HL-60/S4 (cell line): ENCODE measurements at regions not wholly inside any gene's neighbourhood (a gene's known extent, or its start where the extent isn't known, plus 50 kb on each side); places are given as distances from the start of the nearest gene placed in this dataset.

Source experiments
- in situ Hi-C: fragments of 300-500 bp; cut with MboI; formaldehyde crosslinking; loops from 2 replicates; pipeline ENCODE4 v1.14.3; 2022; ENCODE audit warnings: low sequenced_read_pairs

DNA sequence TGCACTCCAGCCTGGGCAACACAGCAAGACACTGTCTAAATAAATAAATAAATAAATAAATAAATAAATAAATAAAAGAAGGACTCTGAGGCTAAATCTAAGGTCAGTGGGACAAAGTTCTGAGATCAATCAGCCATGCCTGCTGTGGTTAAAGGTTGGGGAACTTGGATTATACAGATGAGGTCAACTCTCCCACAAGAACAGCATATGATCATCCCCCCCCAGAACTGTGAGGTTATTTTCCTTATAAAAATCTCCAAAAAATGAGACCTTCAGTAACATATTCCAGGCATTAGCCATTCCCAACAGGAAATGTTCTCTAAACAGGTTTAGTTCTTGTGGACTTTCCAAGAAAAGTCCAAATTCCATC is 90.3 kb downstream of the C16orf95 start:
- in situ Hi-C loops, result no loop called here

DNA sequence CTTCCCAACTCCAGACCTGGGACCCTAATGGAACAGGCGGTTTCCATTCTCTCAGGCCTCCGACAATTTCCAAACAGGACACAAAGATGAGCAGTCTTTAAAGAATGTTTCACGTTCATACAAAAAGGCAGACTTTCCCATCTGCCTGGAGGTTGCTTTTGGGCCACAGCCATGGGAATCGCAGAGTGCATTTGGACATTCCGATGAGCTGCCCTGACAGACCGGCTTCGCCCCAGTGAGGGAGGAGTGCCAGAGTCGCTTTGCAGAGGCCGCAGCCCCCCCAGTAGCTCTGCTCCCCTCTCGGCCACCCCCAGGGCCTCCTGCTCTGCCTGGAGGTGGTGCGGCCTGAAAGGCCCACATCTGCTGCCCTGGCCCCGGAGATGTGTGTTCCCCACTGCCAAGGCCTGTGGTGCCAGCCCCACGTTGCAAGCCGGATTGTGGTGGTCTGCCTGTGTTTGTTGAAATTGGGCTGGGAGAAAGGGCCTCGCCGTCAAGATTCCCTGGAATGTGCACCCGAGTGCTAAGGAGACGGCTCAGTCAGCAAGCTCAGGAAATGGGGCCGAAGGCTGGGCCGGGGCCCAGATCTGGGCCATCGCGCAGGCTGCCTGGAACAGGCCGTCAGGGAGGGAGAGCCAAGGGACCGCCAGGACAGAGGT is 89.8 kb downstream of the C16orf95 start:
- in situ Hi-C loops, result no loop called here

DNA sequence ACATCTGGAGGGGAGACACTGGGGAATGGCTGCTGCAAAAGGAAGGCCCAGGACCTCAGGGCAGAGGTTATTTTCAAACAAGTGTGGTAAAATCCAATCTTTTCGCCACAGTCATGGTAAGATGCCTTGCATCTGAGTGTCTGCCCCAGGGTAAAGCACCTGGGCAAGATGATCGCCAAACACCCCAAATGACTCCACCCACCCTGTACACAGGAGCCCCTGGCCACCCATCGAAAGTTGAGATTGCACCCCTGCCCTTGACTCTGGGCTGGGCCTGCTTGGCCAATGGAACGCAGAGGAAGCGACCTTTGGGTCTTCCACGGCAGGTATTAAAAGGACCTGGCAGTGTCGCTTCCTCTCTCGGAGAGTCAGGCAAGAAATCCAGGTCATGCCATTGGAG is 88.8 kb downstream of the C16orf95 start:
- in situ Hi-C loops, result no loop called here

DNA sequence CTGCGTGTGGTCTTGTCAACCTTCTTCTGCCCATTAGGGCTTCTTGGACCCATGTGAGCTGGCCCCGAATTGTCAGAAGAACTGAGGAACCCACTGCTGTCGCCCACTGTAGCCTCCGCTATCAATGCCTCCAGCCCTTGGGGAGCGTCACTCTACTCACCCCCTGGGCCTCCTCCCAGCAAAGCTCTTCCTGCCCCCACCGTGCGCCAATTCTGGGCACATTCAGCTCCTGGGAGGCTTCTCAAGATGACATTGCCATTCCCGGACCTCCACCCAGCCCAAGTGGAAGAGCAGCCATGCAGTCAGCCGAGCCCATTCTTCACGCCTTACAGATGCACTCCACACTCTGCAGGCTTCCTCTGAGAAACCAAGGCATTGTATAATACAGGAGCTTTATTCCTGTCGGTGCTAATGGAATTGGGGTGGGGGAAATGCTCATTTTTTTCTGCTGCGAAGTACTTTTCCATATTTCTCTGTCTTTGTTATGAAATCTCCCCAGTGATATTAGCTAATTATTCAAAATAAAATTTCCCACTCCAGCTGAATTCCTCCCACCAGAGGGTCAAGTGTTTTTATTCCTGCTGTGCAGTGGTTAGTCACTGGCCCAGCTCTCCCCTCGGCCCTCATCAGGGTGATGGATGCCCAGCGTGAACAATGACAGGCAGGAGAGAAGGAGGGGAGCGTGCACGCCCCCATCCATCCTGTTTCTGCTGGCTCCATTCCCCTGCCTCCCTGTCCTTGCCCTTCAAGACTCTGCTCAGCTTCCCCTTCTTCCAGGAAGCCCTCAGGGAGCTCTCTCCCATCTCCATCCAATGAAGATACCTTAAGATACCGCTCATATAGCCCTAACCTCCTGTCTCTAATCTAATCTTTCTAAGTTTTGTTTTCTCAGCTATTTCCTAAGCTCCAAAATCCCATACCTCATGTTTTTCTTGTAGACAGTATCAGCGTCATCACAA is 87.7 kb downstream of the C16orf95 start:
- in situ Hi-C loops, result no loop called here

DNA sequence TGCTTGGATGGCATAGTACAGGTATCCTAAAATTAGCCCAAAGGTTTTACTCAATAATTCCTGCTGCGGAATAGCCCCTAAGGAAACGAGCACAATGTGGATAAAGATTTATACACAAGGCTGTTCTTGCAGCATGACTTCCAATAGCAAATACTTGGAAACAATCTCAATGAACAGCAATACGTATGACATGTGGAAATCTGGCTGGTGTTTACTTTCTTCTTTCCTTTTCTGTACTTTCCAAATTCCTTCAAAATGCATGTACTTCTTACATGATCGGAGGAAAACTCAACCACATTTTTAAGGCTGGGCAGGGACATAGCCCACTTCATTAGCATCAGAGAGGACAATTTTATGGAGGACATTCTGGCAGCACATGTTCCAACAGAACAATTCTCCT is 86.6 kb downstream of the C16orf95 start:
- in situ Hi-C loops, result no loop called here

DNA sequence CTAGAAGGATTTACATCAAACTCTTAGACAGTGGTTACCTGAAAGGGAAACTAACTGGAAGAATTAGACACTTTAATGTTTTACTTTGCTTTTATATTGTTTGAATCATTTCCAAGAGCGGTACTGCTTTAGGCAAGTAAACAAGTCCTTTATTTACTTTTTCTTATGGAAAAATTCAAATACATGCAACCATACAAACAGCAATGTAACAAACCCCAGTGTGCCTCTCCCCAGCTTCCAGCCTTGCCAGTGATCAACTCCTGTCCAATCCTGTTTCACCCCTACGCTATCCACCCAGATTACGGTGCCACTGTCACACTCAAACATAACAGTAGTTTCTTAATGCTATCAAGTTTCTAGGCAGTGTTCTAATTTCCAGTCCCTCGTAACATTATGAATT is 85.9 kb downstream of the C16orf95 start:
- in situ Hi-C loops, result no loop called here

DNA sequence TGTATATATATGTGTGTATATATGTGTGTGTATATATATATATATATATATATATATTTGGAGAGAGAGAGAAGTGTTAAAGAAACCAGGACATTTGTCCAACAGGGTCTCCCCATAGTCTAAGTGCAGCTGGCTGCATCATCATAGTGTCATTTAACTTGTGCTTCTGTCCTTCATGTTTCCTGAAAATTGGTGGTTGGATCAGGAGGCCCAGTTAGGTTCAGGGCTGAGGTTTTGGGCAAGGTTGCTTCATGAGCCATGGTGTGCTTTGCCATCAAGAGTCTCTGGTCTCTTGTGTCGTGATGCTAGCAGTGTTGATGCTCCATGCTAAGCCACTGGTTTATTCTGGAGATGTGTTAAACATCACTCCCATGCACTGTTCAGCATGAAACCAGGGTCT is 85.3 kb downstream of the C16orf95 start:
- in situ Hi-C loops, result no loop called here

DNA sequence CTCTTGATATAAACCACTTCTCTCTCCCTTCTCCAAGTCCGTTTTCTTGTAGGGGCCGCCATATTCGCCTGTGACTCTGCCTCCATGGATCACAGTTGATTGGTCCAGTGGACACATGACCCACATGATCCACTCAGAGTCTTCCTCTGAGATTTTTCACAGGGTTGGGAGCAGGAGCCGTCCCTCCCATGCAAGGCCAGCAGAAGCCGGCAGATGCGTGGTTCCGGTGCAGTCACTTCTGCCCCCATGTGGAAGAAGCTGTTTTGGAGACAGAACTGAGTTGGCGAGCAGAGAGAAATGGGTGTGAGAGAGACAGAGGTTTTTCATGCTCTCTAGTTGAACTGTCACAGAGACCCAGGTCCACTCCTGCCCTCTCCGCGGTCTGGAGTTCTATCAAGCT is 83.3 kb downstream of the C16orf95 start:
- in situ Hi-C loops, result no loop called here

DNA sequence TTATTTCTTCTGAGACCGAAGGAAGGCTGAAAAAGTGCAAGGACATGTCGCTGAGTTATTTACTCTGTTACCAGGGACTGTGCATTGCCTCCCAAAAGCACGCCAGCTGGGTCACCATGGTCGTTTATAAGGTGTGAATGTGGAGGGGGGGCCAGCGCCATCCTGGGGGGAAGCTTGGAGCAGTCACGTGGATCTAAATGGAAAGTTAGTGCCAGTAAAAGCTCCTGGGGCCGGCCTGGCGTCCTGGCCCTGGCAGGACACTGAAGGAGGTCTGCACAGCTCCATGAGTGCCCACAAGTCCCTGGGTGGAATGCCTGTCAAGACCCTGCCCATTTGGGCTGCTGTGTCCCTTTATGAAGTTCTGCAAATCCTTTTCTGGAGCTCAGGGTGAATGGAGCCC is 82.6 kb downstream of the C16orf95 start:
- in situ Hi-C loops, result no loop called here

DNA sequence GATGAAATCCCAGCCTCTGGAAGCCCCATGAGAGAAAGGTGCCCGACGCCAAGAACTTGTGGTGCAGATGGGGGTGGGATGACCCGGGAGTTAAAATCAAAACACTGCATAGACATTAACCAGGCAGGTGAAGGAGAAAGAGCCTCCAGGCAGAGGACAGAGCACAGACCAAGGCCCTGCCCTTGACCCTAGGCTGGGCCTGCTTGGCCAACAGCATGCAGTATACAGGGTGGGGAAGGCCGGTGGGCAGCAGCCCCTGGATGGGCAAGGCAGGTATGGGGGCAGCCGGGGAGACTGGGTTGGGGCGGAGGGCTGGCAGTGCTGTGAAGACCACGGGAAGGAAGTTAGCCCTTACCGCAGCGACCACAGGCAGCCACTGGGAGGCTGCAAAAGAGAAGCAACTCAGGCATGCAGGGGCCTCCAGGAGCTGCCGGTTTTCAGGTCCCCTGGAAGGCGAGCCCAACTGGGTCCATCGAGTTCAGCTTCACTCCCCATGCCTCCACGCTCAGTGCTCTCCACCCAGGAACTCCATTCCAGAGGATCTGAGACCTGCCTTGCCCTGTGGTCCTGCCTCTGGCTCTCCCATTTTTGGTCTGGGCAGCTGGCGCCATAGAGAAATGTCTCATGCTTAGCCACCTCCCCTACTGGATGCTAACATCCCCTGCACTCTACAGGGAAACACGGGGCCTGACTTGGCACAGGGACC is 81.2 kb downstream of the C16orf95 start:
- in situ Hi-C loops, result no loop called here

DNA sequence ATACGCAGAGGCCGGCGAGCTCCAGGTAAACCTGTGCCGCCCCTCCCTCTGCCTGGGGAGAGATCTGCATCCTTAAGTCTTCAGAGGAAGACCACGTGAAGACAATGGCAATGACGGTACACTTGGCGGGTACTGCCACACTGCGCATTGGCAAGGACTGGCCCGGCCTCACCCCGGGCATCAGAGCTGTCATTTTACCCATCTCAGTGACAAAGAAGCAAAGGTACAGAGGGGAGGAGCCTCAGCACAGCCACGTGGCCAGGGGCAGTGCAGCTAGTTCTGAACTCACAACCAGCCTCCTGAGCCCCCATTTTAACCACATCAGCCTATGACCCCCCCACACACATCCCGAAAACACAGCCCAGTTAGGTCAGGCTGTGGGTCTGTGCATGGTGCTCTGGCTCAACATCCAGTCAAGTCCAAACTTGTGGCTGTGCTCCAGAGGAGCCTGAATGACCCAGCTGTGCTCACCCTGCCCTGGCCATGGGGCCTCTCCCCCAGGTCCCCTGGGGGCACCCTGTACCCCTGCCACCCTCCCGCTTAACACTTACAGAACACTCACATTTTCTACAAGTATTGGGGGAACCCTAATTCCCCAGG is 80.6 kb downstream of the C16orf95 start:
- in situ Hi-C loops, result no loop called here

DNA sequence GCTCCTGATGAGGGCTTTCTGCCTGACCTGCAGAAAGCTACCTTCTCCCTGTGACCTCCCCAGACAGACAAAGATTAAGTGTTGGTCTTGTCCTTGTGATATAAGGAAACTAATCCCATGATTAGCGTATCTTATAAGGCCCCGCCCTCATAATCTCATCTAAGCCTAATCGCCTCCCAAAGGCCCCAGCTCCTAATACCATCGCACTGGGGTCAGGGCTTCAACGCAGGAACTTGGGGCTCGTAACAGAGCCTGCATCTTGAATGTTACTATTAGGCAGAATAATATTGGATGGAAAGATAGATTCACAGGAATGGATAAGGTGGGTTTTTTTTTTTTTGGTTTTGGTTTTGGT is 78.9 kb downstream of the C16orf95 start:
- in situ Hi-C loops, result no loop called here

DNA sequence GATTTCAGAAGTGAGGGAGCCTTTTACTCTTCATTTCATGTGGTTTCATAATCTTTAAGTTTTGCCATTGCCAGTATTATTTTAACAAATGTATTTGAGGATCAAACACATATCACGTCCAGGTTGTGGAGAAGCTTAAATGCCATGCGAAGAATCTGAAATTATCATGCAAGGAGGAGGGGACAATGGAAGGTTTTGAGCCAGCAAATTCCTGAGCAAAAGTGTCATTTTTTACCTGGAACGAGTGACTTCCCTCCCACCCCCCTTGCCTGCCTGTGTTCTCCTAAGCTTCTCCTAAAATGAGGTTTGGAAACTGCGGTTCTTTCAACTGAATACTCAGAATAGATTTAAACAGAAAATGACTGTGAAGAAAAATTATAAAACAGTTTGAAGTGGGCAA is 77.6 kb downstream of the C16orf95 start:
- in situ Hi-C loops, result no loop called here

DNA sequence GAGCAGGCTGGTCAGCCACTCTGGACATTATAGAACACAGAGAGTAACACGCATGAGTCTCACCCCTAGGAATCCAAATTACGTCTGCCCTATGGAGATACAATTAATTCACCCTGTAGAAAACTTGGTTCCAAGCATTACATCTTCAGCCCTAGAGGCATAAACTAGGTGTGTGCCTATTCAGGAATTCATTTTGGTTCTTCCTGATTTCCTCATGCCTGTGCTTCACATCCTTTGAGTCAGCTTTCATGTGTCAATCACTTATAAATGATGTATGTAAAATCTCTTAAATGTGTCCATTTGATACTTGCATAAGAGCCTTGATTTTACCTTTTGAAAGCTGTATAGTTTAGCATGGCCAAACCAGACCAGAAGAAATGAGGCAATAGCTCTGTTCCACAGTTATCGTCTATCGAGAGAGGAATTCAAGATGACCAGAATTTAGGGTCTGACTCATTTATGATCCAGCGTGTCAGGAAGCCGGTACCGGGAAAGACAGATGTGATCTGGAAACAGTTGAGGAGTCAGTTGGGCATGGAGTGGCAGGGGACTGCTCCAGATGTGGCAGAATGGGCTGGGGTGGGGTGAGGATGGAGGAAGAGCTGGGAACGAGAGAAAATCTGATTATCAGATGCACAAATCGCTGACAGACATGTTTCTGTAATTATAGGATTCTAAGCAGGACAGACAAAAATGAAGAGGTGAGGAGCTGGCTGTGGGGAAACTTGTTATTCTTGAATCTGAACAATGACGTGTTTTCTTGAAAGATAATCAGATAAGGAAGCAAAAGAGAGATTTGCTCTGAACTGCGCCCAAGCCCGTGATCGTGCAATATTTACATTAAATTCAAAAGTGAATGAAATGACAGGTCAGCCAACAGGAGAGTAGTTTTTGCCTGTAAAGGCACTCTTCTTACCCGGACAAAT is 76.7 kb downstream of the C16orf95 start:
- in situ Hi-C loops, result no loop called here

DNA sequence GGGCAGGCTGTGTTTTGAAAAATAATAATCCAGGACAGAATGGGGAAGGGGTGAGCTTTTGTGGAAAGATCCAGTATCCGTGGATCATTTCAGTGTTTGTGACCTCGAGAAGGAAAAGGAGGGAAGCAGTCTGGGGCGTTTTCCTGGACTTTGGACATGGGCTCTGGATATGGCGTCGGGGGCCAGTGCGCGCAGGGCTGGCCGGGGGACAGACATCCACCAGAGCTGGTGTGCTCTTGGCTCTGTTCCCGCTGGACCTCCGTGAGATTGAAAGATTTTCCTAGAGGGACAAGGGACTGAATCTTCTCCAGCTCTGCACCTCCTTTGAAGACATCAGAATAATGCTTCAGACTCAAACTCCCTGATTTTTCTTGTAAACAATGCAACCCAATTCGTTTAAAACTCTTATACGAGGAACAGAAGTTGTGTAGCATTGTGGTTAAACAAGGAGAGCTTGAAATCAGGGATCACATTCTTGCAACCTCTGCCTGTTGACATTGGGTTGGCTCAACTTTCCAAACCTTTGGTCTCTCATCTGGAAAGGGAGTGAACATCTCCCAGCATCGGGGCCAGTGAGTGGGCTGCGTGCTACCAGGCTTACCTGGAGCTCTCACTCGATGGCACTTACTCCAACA is 75.9 kb downstream of the C16orf95 start:
- in situ Hi-C loops, result no loop called here

DNA sequence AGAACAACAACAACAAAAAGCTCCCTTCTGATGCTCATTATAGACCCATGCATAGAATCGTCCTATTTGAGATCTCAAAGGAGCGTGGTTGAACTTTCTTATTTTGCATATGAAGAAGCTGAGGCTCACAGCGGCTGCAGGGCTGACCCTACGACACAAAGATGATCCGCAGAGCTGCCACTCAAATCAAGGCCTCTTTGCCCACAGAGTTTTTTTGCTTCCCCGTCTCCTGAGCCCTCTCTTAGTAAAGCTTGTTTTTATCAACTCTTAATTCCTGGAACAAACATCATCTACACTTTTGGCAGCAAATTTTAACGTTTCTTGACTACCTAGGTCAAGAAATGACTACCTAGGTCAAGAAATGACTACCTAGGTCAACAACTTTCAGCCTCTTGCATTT is 73.7 kb downstream of the C16orf95 start:
- in situ Hi-C loops, result no loop called here

DNA sequence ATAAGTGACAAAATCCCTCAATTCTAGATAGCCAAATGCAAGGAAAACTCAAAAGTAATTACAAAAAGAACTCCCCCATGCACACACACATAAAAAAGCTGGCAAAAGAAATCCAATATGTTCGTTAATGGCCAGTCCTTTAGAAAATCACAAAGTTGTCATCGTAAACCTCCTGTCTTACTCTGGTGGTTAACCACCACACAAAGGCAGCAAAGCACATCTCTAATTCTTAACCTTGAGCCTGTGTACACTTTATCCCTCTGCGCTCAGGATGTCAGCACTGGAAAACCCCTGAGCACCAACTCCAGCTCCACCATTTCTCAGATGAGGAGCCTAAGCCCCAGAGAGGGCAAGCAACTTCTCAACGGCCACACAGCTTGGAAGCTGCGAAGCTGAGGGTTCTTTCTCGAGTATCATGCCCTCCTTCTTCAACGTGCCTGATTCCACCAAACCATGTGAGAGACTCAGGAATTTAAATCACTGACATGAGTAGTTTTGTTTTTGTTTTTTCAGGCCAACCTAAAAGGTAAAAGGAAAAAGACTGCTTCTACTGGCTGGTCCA is 72.5 kb downstream of the C16orf95 start:
- in situ Hi-C loops, result no loop called here

DNA sequence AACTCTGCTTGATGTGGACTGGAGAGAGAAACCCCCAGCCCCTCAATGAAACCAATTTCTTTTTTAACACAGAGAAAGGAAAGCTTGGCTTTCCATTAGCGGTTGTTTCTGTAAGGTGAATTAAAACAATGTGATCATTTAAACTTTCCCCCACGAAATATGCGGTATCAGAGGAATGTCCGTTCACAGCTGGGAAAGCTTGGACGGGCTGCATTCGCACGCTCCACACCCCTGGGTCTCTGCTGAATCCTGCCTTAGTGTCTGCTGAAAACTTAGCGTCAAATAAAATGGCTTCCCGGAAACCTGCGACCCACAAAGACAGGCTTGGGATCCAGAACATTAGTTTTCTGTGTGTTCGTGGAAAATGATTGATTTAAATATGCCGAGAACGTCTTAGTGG is 71.7 kb downstream of the C16orf95 start:
- in situ Hi-C loops, result no loop called here

DNA sequence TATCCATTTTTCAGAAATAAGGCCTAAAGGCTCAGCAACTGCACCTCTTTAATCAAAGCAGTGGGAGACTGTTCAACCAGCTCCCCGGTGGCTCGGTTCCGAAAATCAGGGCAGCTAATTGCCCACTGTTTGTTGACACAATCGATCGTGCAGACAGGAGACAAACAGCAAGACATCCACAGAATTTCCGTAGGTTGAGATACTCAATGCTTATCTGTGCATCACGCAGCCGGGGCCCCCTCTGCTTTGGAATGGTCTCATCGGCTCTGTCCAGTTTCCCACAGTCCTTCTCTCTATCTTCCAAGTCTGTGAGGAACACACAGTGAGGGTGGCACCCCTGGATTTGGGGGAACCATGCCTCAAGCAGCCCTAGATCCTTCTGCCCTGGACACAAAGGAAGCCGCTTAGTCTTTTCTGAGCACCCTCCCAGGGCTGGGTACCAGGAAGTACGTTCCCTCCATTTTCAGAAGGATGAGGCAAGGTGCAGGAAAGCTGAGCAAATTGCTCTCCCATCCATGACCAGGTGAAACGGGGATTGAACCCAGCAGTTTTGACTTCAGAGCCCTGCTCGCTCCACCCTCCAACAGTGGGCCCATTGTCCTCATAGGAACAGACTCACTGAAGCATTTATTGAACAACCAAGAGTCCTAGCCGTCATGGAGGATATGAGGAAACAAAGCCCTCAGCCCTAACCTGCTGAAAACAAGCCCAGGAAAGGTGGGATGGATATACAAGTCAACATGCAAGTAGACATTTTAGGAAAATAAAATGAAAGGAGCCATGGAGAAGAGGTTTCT is 70.7 kb downstream of the C16orf95 start:
- in situ Hi-C loops, result no loop called here
